Gastroesophageal sphincter (tissue), 4 donors: ENCODE measurements at regions not wholly inside any gene's neighbourhood (a gene's known extent, or its start where the extent isn't known, plus 50 kb on each side); places are given as distances from the start of the nearest gene placed in this dataset.

ENCODE experiments used
- ATAC-seq: fragments of 150-250 bp; one replicate; pipeline ENCODE4 v1.9.1; 2016; ENCODE audit warnings: mild to moderate bottlenecking, moderate library complexity
- H3K27ac ChIP-seq, 4 donors: fragments of 200-600 bp; sonication (generic) in 3 of 4; 1 replicate in 3 of 4; 2 replicates in 1 of 4; pipeline ENCODE4 v1.5.1; 2016 to 2019
- H3K27me3 ChIP-seq: fragments of 200-600 bp; sonication (generic); one replicate; pipeline ENCODE4 v1.5.1; 2019
- H3K36me3 ChIP-seq, 2 donors: fragments of 200-600 bp; sonication (generic); one replicate each; pipeline ENCODE4 v1.5.1; 2019; ENCODE audit warnings: control low read depth in 1 of 2
- H3K4me1 ChIP-seq, 3 donors: fragments of 200-600 bp; sonication (generic); 1 replicate in 2 of 3; 2 replicates in 1 of 3; pipeline ENCODE4 v1.5.1; 2016 to 2019; ENCODE audit warnings: control low read depth in 2 of 3
- H3K4me3 ChIP-seq, 2 donors: fragments of 200-600 bp; sonication (generic); one replicate each; pipeline ENCODE4 v1.5.1; 2019; ENCODE audit warnings: mild to moderate bottlenecking in 1 of 2, moderate library complexity in 1 of 2
- H3K9me3 ChIP-seq, 3 donors: fragments of 200-600 bp; sonication (generic); one replicate each; pipeline ENCODE4 v1.5.1; 2017 to 2019; ENCODE audit warnings: control low read depth in 2 of 3
- EP300 ChIP-seq: sonication (generic); formaldehyde crosslinking; IDR thresholded peaks from one replicate; pipeline ENCODE4 v1.6.1; 2017; ENCODE audit warnings: antibody characterized with exemption, mild to moderate bottlenecking
- POLR2A ChIP-seq, 2 donors: fragments of 450-650 bp; IDR thresholded peaks; one replicate each; pipeline ENCODE4 v1.6.1; 2017; ENCODE audit warnings: antibody characterized with exemption in 2 of 2, mild to moderate bottlenecking in 2 of 2, moderate library complexity in 1 of 2
- POLR2AphosphoS5 ChIP-seq: sonication (generic); formaldehyde crosslinking; IDR thresholded peaks from one replicate; pipeline ENCODE4 v1.6.1; 2017; ENCODE audit warnings: antibody characterized with exemption
- WGBS, 2 donors: methylation state at CpG; one replicate each; pipeline ENCODE4 v1.1.5; 2018; ENCODE audit warnings: low coverage in 1 of 2; 5-methylcytosine and 5-hydroxymethylcytosine counted together
- TF ChIP-seq, protein P1 (sequence below), 4 experiments: fragments of 200-600 bp in 2 of 4; fragments of 450-650 bp in 2 of 4; sonication (generic) in 1 of 4; IDR thresholded peaks; one replicate each; pipeline ENCODE4 v1.5.1; 2017 to 2019; ENCODE audit warnings: antibody characterized with exemption in 4 of 4, mild to moderate bottlenecking in 2 of 4, moderate library complexity in 2 of 4

- H3K9me3 ChIP-seq, result no peaks in the 10 kb centered on the region
- no peaks in the 10 kb centered on the region for H3K36me3 ChIP-seq
- peaks cover 2% of the 10 kb centered on the region for H3K27me3 ChIP-seq
- 66 to 79% methylated on average over 2 of the region's 2 CpGs for WGBS, 2 donors
- TF ChIP-seq, protein P1, sequence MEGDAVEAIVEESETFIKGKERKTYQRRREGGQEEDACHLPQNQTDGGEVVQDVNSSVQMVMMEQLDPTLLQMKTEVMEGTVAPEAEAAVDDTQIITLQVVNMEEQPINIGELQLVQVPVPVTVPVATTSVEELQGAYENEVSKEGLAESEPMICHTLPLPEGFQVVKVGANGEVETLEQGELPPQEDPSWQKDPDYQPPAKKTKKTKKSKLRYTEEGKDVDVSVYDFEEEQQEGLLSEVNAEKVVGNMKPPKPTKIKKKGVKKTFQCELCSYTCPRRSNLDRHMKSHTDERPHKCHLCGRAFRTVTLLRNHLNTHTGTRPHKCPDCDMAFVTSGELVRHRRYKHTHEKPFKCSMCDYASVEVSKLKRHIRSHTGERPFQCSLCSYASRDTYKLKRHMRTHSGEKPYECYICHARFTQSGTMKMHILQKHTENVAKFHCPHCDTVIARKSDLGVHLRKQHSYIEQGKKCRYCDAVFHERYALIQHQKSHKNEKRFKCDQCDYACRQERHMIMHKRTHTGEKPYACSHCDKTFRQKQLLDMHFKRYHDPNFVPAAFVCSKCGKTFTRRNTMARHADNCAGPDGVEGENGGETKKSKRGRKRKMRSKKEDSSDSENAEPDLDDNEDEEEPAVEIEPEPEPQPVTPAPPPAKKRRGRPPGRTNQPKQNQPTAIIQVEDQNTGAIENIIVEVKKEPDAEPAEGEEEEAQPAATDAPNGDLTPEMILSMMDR (IDR thresholded peaks at IDR 0.05), result no peak
- no peak for TF ChIP-seq EP300
- no peak for TF ChIP-seq POLR2AphosphoS5
- no peak for TF ChIP-seq POLR2A (IDR thresholded peaks at IDR 0.05)
- no peaks in the 10 kb centered on the region for H3K4me1 ChIP-seq
- ATAC-seq, result no peak
- no peak overlapping the region for H3K27ac ChIP-seq
- H3K4me3 ChIP-seq, result no peak overlapping the region
Measured at GRCh38 chr12:131372706-131373195, 338.1 kb upstream of the SFSWAP start.

- TF ChIP-seq, protein P1 (IDR thresholded peaks at IDR 0.05), result no peak
- TF ChIP-seq EP300, result no peak
- no peak for TF ChIP-seq POLR2A (IDR thresholded peaks at IDR 0.05)
- no peak for TF ChIP-seq POLR2AphosphoS5
Measured at GRCh38 chr12:131375261-131375971, 335.5 kb upstream of the SFSWAP start.

DNA sequence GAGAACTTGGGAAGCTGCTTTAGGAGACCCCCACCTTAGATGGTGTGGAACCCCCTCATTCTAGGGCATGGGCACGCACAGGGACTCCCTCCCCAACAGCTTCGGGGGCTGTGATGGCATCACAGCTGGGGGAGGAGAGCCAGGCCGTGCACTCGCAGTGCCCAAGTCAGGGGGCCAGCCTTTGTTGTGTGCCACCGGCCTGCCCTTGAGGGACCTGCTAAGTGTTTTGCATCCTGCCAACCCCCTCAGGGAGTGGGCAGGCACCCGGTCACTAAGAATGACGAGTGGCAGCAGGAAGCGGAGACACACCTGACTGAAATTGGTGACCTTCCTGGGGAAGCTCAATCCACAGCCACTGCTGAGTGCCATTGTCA lies 334.9 kb upstream of the SFSWAP start:
- WGBS, 2 donors, result 92 to 100% methylated on average over 1 to 2 of the region's 8 CpGs
- Histone ChIP-seq H3K27me3 (peaks cover 34% of the 10 kb centered on the region), H3K4me3 (no peak overlapping the region), H3K27ac (no peak overlapping the region), H3K36me3 (no peaks in the 10 kb centered on the region), H3K4me1 (peaks cover 0 to 6% (median 0%) of the 10 kb centered on the region in 3 donors), H3K9me3 (no peaks in the 10 kb centered on the region)
- no peak for ATAC-seq
- TF ChIP-seq POLR2A (IDR thresholded peaks at IDR 0.05) (no peak), POLR2AphosphoS5 (no peak), EP300 (no peak)
- TF ChIP-seq, protein P1 (IDR thresholded peaks at IDR 0.05), result no peak

More at GRCh38 chr12:131375261-131375971, 335.5 kb upstream of the SFSWAP start:
- Histone ChIP-seq H3K36me3 (no peaks in the 10 kb centered on the region), H3K27ac (no peak overlapping the region), H3K4me3 (no peak overlapping the region), H3K4me1 (peaks cover 0 to 6% (median 0%) of the 10 kb centered on the region in 3 donors), H3K27me3 (peaks cover 29% of the 10 kb centered on the region), H3K9me3 (no peaks in the 10 kb centered on the region)
- 75 to 93% methylated on average over 5 to 6 of the region's 17 CpGs for WGBS, 2 donors
- ATAC-seq, result no peak

GRCh38 chr12:131378176-131378842 lies 332.6 kb upstream of the SFSWAP start:
- WGBS, 2 donors, result 46 to 52% methylated on average over 3 to 9 of the region's 29 CpGs
- Histone ChIP-seq H3K9me3 (no peaks in the 10 kb centered on the region), H3K4me1 (peaks cover 0 to 6% (median 0%) of the 10 kb centered on the region in 3 donors), H3K4me3 (no peak overlapping the region), H3K27me3 (peaks cover 55% of the 10 kb centered on the region), H3K27ac (no peak overlapping the region), H3K36me3 (no peaks in the 10 kb centered on the region)
- no peak for ATAC-seq
- TF ChIP-seq, protein P1 (IDR thresholded peaks at IDR 0.05), result no peak
- TF ChIP-seq POLR2A (IDR thresholded peaks at IDR 0.05) (no peak), POLR2AphosphoS5 (no peak), EP300 (no peak)
